Loucy (cell line): ENCODE measurements at regions not wholly inside any gene's neighbourhood (a gene's known extent, or its start where the extent isn't known, plus 50 kb on each side); places are given as distances from the start of the nearest gene placed in this dataset.

Source experiments
- H2AFZ ChIP-seq: fragments of 200-600 bp; sonication (generic); 2 replicates; pipeline ENCODE4 v1.6.0; 2016; ENCODE audit warnings: antibody characterized with exemption, mild to moderate bottlenecking, low read length, moderate library complexity
- H3F3A ChIP-seq: fragments of 200-600 bp; 2 replicates; pipeline ENCODE4 v1.6.0; 2016; ENCODE audit warnings: antibody characterized with exemption, low read depth, mild to moderate bottlenecking
- H3K27me3 ChIP-seq: fragments of 200-600 bp; sonication (generic); 2 replicates; pipeline ENCODE4 v1.6.1; 2014; ENCODE audit warnings: low read length, mild to moderate bottlenecking; ENCODE audit not compliant: insufficient read depth, poor library complexity, severe bottlenecking
- H3K36me3 ChIP-seq: fragments of 200-600 bp; sonication (generic); 2 replicates; pipeline ENCODE4 v1.6.1; 2016; ENCODE audit warnings: low read length; ENCODE audit not compliant: insufficient read depth
- H3K4me1 ChIP-seq: fragments of 200-600 bp; sonication (generic); 2 replicates; pipeline ENCODE4 v1.5.1; 2014; ENCODE audit warnings: low read length, mild to moderate bottlenecking; ENCODE audit not compliant: insufficient read depth, poor library complexity, severe bottlenecking
- H3K4me2 ChIP-seq: fragments of 200-600 bp; sonication (generic); 2 replicates; pipeline ENCODE4 v1.6.0; 2014; ENCODE audit warnings: antibody characterized with exemption, low read length, low read depth, mild to moderate bottlenecking; ENCODE audit not compliant: poor library complexity, severe bottlenecking
- H3K4me3 ChIP-seq: fragments of 200-600 bp; sonication (generic); 2 replicates; pipeline ENCODE4 v1.5.1; 2014; ENCODE audit warnings: low read length, mild to moderate bottlenecking, mixed read lengths; ENCODE audit not compliant: poor library complexity, severe bottlenecking
- H3K79me2 ChIP-seq: fragments of 200-600 bp; sonication (generic); 2 replicates; pipeline ENCODE4 v1.6.1; 2014; ENCODE audit warnings: low read length; ENCODE audit not compliant: insufficient read depth
- H3K9ac ChIP-seq: fragments of 200-600 bp; sonication (generic); 2 replicates; pipeline ENCODE4 v1.6.0; 2014; ENCODE audit warnings: mild to moderate bottlenecking, low read depth, low read length, moderate library complexity; ENCODE audit not compliant: poor library complexity, severe bottlenecking
- H3K9me2 ChIP-seq: fragments of 200-600 bp; sonication (generic); replicated peaks from 2 replicates; pipeline ENCODE4 v1.6.1; 2016; ENCODE audit warnings: low read depth, low read length, mixed read lengths
- H3K9me3 ChIP-seq: fragments of 200-600 bp; sonication (generic); 2 replicates; pipeline ENCODE4 v1.6.1; 2014; ENCODE audit warnings: mild to moderate bottlenecking, antibody characterized with exemption, low read length, low read depth; ENCODE audit not compliant: insufficient read depth
- H4K20me1 ChIP-seq: fragments of 200-600 bp; sonication (generic); 2 replicates; pipeline ENCODE4 v1.6.0; 2014; ENCODE audit warnings: antibody characterized with exemption, low read length, mild to moderate bottlenecking; ENCODE audit not compliant: insufficient read depth, poor library complexity, severe bottlenecking
- EZH2phosphoT487 ChIP-seq: fragments of 200-600 bp; IDR thresholded peaks from 2 replicates; pipeline ENCODE4 v1.6.1; 2018; ENCODE audit warnings: antibody characterized with exemption, mild to moderate bottlenecking, moderate library complexity, borderline replicate concordance
- TF ChIP-seq, protein P1 (sequence below): fragments of 200-600 bp; sonication (generic); conservative IDR thresholded peaks from 2 replicates; pipeline ENCODE4 v1.5.1; 2014; ENCODE audit warnings: mild to moderate bottlenecking, antibody characterized with exemption, low read length

DNA sequence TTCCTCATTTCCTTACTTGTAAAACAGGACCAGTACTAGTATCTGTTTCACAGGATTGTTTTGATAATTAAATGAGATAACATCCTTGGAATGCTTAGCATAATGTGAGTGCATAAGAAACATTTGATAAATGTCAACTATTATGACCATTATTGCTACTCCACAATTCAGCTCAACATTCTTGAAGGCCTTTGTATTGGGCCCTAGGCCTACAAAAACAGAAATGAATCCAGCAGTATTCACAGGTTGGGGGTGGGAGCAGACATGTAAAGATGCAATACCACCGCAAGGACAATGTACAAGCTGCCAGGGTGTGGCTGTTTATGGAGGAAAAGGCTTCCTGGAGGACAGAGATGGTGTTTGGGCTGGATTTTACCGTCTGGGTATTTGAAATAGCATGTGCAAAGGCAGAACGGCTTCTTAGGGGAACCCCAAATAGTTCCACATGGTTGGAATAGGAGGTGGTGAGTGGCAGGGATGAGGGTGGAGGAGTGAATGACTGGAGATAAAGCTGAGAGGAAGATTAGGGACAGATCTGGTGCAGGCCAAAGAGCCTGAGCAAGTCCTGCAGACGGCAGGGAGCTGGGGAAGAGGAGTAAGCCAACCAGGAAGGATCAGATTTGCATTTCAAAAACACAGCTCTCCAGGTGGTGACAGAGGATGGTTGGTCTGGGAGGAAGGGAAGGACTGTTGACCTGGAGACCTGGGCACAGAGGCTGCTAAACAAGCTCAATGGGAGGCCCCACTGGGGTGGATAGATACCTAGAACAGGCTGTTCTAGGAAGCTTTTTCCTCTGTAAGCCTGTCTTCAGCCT, 57.0 kb upstream of the EPB41L1 start:
- H3K9me3 ChIP-seq = no peaks in the 10 kb centered on the region
- no peak overlapping the region for H3K4me2 ChIP-seq
- no peaks in the 10 kb centered on the region for H3K36me3 ChIP-seq
- no peaks in the 10 kb centered on the region for H3K79me2 ChIP-seq
- no peaks in the 10 kb centered on the region for H3F3A ChIP-seq
- no peaks in the 10 kb centered on the region for H4K20me1 ChIP-seq
- peaks cover 16% of the 10 kb centered on the region for H3K4me1 ChIP-seq
- peak overlapping the region; percentile 68; the same call in 1 of the 2 replicates for H2AFZ ChIP-seq
- no peaks in the 10 kb centered on the region for H3K9me2 ChIP-seq
- H3K27me3 ChIP-seq = peaks cover 20% of the 10 kb centered on the region
- TF ChIP-seq EZH2phosphoT487 = no peak
- TF ChIP-seq, protein P1, sequence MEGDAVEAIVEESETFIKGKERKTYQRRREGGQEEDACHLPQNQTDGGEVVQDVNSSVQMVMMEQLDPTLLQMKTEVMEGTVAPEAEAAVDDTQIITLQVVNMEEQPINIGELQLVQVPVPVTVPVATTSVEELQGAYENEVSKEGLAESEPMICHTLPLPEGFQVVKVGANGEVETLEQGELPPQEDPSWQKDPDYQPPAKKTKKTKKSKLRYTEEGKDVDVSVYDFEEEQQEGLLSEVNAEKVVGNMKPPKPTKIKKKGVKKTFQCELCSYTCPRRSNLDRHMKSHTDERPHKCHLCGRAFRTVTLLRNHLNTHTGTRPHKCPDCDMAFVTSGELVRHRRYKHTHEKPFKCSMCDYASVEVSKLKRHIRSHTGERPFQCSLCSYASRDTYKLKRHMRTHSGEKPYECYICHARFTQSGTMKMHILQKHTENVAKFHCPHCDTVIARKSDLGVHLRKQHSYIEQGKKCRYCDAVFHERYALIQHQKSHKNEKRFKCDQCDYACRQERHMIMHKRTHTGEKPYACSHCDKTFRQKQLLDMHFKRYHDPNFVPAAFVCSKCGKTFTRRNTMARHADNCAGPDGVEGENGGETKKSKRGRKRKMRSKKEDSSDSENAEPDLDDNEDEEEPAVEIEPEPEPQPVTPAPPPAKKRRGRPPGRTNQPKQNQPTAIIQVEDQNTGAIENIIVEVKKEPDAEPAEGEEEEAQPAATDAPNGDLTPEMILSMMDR = no peak
- H3K9ac ChIP-seq = no peak overlapping the region
- no peak overlapping the region for H3K4me3 ChIP-seq

DNA sequence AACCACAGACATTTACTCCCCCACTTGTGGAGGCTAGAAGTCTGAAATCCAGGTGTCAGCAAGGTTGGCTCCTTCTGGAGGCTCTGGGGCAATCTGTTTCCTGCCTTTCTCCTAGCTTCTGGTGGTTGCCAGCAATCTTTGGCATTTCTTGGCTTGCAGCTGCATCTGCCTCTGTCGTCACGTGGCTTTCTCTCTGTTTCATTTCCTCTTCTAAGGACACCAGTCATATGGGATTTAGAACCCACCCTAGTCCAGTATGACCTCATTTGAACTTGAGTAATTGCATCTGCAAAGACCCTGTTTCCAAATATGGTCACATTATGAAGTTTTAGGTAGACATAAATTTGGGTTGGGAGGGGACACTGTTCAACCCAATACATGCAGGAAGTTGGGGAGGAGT, 56.2 kb upstream of the EPB41L1 start:
- Histone ChIP-seq H3K9me3 (no peaks in the 10 kb centered on the region), H3K4me1 (peaks cover 9% of the 10 kb centered on the region), H4K20me1 (no peaks in the 10 kb centered on the region), H3K4me2 (peak overlapping the region; percentile 34), H3K4me3 (no peak overlapping the region), H3K9ac (no peak overlapping the region), H3K27me3 (peaks cover 12% of the 10 kb centered on the region), H3F3A (no peaks in the 10 kb centered on the region), H3K36me3 (no peaks in the 10 kb centered on the region), H3K9me2 (no peaks in the 10 kb centered on the region), H3K79me2 (no peaks in the 10 kb centered on the region), H2AFZ (peak overlapping the region; percentile 68)
- TF ChIP-seq, protein P1 = no peak
- TF ChIP-seq EZH2phosphoT487 = no peak

DNA sequence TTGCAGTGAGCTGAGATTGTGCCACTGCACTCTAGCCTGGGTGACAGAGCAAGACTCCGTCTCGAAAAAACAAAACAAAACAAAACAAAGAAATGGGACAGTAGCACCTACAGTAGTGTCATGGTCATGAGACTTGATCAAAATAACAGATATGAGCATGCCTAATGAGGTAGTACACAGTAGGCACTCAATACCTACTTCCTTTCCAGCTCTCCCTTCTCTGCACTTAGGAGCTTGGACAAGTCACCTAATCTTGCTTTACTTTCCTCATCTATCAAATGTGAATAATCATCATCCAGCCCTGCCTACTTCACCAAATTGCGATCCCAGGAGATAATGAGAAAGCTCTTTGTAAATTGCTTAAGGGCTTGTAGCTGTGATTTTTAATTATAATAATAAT, 55.4 kb upstream of the EPB41L1 start:
- Histone ChIP-seq H3K9me2 (no peaks in the 10 kb centered on the region), H3K9me3 (no peaks in the 10 kb centered on the region), H3K27me3 (peaks cover 5% of the 10 kb centered on the region), H3K36me3 (no peaks in the 10 kb centered on the region), H3K4me2 (no peak overlapping the region), H3K4me1 (peaks cover 9% of the 10 kb centered on the region), H4K20me1 (no peaks in the 10 kb centered on the region), H3F3A (no peaks in the 10 kb centered on the region), H3K9ac (no peak overlapping the region), H3K4me3 (no peak overlapping the region), H3K79me2 (no peaks in the 10 kb centered on the region), H2AFZ (no peak overlapping the region)
- no peak for TF ChIP-seq EZH2phosphoT487
- TF ChIP-seq, protein P1 = no peak
